ENCODE measurements at regions not wholly inside any gene's neighbourhood (a gene's known extent, or its start where the extent isn't known, plus 50 kb on each side); places are given as distances from the start of the nearest gene placed in this dataset.

DNA sequence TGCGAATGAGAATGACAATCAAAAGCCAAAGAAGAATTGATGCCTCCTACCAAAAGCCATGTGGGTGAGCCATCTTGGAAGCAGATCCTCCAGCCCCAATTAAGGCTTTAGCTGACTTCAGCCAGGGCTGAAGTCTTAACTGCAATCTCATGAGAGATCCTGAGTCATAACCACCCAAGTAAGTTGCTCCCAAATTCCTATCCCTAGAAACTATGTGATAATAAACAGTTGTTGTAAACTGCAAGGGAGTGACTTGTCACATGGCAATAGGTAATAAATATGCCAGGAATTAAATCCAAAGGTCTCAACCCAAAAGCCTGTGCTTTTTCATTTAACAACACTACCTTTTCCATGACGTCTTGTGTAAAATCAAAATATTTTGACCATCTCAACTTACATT is 154.2 kb upstream of the TBL1X start:
- H3K27ac ChIP-seq, result no peak overlapping the region
- no peaks in the 10 kb centered on the region for H3K27me3 ChIP-seq
- TF ChIP-seq, protein P1, sequence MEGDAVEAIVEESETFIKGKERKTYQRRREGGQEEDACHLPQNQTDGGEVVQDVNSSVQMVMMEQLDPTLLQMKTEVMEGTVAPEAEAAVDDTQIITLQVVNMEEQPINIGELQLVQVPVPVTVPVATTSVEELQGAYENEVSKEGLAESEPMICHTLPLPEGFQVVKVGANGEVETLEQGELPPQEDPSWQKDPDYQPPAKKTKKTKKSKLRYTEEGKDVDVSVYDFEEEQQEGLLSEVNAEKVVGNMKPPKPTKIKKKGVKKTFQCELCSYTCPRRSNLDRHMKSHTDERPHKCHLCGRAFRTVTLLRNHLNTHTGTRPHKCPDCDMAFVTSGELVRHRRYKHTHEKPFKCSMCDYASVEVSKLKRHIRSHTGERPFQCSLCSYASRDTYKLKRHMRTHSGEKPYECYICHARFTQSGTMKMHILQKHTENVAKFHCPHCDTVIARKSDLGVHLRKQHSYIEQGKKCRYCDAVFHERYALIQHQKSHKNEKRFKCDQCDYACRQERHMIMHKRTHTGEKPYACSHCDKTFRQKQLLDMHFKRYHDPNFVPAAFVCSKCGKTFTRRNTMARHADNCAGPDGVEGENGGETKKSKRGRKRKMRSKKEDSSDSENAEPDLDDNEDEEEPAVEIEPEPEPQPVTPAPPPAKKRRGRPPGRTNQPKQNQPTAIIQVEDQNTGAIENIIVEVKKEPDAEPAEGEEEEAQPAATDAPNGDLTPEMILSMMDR (IDR thresholded peaks at IDR 0.05), result no peak
- no peaks in the 10 kb centered on the region for H3K4me1 ChIP-seq
- intact Hi-C loops (cut with DNase I), result no loop called here
- no peak for ATAC-seq
- H3K9me3 ChIP-seq, result no peaks in the 10 kb centered on the region
- H3K36me3 ChIP-seq (replicated peaks in 1 of 2; ENCODE audit: insufficient read depth in 1 of 2, low read depth in 2 of 2), result no peaks in the 10 kb centered on the region
- no peak for DNase-seq
- WGBS, 2 donors, result 80 to 86% methylated on average over 1 to 2 of the region's 2 CpGs
- no peak overlapping the region for H3K4me3 ChIP-seq

- H3K27me3 ChIP-seq, result no peaks in the 10 kb centered on the region
- DNase-seq, result no peak
- TF ChIP-seq POLR2A (IDR thresholded peaks at IDR 0.05), result no peak
- TF ChIP-seq, protein P1 (IDR thresholded peaks at IDR 0.05), result no peak
- ATAC-seq, result no peak
- no peak overlapping the region for H3K27ac ChIP-seq
- 85 to 92% methylated on average over 8 of the region's 8 CpGs for WGBS, 2 donors
- H3K36me3 ChIP-seq (replicated peaks in 1 of 2; ENCODE audit: insufficient read depth in 1 of 2, low read depth in 2 of 2), result no peaks in the 10 kb centered on the region
- no peak overlapping the region for H3K4me3 ChIP-seq
- H3K4me1 ChIP-seq, result no peaks in the 10 kb centered on the region
- no peaks in the 10 kb centered on the region for H3K9me3 ChIP-seq
- intact Hi-C loops (cut with DNase I), result no loop called here
Observed at GRCh38 chrX:9311421-9312160, 153.3 kb upstream of the TBL1X start.

DNA sequence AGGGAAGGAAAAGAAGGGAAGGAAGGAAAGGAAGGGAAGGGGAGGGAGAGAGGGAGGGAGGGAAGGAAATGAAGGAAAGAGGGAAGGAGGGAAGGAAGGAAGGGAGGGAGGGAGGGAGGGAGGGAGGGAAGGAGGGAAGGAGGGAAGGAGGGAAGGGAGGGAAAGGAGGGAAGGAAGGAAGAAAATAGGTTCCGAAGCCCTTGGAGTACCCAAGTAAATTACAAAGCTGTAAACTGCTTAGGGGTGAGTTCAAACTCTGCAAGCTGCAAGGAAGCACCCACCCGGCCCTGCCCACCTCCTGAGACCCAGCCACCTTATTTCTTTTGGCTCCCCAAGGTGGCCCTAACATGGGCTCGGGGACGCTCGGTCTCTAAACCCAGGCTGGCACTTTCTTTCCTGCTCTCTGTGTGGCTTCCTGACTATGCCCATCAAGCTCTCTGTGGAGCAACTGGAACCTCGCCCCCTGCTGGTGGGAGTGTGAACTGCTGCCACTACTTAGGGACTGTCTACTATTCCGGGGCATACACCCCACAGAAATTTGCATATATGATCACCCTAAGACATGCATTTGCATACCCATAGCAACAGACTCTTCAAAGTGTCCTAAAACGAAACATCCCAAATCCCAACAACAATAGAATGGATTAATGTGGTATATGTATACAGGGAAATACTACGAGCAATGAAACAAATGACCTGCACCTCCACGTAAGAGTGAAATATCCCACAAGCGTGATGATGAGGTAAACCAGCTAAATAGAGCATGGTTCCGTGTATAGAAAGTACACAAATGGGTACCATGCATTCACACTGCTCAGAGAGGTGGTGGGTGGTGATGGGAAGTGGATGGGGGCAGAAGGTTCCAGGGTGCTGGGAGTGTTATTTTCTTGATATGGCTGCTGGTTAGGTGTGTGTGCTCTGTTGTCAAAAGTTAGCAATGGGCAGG is 151.7 kb upstream of the TBL1X start:
- Histone ChIP-seq H3K4me1 (no peaks in the 10 kb centered on the region), H3K9me3 (no peaks in the 10 kb centered on the region), H3K27me3 (no peaks in the 10 kb centered on the region), H3K27ac (no peak overlapping the region), H3K4me3 (no peak overlapping the region), H3K36me3 (replicated peaks in 1 of 2; ENCODE audit: insufficient read depth in 1 of 2, low read depth in 2 of 2) (no peaks in the 10 kb centered on the region)
- 67 to 73% methylated on average over 9 to 11 of the region's 12 CpGs for WGBS, 2 donors
- no peak for TF ChIP-seq POLR2A (IDR thresholded peaks at IDR 0.05)
- TF ChIP-seq, protein P1 (IDR thresholded peaks at IDR 0.05), result peak in 6 of 7 experiments; percentile 27 to 39 (median 36)
- intact Hi-C loops (cut with DNase I), result no loop called here
- ATAC-seq (no peak), DNase-seq (peak; percentile 25 to 57 (median 44))

DNA sequence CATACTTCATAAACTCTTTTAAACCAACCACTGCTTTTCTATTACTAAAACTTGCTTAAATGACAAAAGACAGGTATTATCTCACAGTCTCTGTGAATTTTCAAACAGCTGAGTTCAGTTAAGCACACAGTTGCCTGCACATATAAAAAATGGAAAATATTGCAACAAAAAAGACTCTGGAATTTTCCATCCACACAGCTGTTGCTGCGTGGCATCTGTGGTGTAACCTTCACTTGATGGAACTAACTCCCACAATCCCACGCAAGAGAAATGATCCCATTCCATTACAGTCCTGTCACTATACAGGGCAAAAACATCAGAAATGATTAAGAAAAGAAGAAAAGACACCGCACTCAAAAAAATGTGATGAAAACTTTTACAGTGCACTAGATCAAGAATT is 149.8 kb upstream of the TBL1X start:
- Histone ChIP-seq H3K4me1 (no peaks in the 10 kb centered on the region), H3K36me3 (replicated peaks in 1 of 2; ENCODE audit: insufficient read depth in 1 of 2, low read depth in 2 of 2) (no peaks in the 10 kb centered on the region), H3K27ac (no peak overlapping the region), H3K4me3 (no peak overlapping the region), H3K9me3 (no peaks in the 10 kb centered on the region), H3K27me3 (no peaks in the 10 kb centered on the region)
- intact Hi-C loops (cut with DNase I), result no loop called here
- WGBS, 2 donors, result 75 to 85% methylated on average over 3 of the region's 3 CpGs
- ATAC-seq (no peak), DNase-seq (no peak)
- TF ChIP-seq, protein P1 (IDR thresholded peaks at IDR 0.05), result no peak
- TF ChIP-seq POLR2A (IDR thresholded peaks at IDR 0.05), result no peak

Measured in body of pancreas (tissue), 4 donors.